ENCODE measurements at regions not wholly inside any gene's neighbourhood (a gene's known extent, or its start where the extent isn't known, plus 50 kb on each side); places are given as distances from the start of the nearest gene placed in this dataset.

DNA sequence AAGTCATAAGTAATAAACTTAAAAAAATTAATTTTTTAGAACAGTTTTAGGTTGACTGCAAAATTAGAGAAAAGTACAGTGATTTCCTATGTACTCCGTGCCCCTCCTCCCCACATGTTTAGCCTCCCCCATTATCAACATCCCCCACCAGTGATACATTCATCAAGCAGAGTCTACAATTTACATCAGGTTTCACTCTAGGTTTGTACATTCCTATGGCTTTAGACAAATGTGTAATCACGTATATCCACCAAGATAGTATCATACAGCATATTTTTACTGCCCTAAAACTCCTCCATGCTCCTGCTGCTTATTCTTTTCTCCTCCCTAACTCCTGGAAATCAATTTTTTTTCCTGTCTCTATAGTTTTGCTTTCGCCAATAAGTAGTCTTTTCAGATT lies 438.7 kb downstream of the LRFN5 start:
- no peak for DNase-seq

DNA sequence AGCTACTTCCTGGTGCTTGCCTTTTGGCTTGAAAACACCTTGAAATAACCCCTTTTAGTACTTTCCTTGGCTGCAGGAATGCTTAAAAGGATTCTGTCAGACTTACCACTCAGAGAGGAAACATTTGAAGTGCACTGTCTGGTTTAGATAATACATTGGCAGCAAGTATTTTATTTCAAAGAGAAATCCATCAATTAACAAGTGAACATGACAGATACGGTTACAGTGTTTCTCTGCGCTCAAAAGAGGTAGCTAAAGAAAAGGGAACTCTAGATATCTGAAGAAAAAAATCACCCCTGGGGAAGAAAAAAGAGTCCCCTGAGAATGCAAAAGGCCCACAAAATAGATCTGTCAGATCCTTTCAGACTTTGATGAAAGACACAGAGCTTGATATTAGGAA lies 421.9 kb downstream of the LRFN5 start:
- DNase-seq, result no peak

DNA sequence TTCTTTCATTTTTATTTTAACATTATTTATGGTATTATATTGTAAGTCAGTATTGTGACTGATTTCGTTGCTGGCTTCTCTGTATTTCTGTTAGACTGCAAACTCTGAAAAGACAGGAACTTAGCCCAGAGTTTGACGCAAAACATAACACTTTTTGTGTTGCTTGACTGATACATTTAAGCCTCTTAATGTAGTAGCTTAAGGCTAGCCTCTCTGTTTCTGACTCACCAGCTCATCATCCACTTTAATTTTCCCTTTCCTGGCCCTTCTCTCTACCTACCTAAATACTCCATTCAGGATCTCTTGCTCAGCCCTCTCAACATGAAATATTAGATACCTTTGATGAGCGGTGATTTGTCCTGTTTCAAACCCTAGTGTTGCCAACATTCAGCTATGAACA lies 420.6 kb downstream of the LRFN5 start:
- DNase-seq, result no peak

DNA sequence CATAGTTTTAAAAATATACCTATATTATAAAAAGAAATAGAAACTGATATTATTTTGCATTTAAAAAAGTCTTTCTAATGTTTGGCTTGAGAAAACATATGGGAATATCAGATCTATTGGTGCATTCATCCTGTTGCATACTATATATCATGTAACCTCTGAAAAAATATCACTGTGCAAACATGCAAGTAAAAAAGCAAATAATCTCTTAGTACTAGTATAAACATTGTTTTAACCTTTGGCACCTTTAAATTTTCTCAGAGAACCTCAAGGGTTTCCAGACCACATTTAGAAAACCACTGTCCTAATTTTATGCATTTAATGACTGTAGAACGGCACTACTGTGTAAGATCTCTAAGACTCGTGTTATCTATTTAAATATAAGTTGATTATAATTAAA lies 416.8 kb downstream of the LRFN5 start:
- no peak for DNase-seq

DNA sequence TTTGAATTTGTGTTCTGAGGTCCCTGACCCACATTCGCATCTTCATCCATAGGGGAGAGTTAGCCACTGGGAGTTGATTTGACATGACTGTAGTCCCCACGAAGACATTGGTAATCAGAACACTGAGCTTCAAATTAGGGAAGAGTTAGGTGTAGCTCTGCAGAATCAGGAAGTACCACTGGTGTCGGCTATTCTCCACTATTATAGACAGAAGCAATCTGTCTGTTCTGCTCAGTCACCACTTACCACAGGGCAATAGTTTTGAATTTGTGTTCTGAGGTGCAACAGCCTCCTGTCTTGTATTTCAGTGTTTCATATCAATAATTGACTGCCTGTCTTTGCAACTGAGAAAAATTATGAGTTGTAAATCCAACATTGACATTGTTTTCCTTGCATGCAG lies 407.6 kb downstream of the LRFN5 start:
- DNase-seq, result no peak

DNA sequence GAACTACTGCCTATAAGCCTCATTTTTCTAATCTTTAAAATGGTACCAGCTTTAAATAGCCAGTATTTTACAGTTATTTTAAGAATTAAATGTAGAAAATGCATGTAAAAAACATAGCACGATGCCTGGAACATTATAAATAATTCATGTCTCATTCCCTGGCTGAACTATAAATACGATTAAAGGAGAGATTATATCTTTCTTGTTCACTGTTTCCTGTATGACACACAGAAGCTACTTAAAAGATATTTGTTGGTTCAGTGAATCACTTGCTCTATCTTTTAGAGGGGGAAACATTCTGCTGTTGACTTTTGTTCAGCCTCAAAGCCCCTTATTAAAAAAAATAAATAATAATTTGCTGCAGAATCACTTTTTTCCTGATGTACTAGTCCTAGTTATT lies 406.9 kb downstream of the LRFN5 start:
- DNase-seq, result no peak

DNA sequence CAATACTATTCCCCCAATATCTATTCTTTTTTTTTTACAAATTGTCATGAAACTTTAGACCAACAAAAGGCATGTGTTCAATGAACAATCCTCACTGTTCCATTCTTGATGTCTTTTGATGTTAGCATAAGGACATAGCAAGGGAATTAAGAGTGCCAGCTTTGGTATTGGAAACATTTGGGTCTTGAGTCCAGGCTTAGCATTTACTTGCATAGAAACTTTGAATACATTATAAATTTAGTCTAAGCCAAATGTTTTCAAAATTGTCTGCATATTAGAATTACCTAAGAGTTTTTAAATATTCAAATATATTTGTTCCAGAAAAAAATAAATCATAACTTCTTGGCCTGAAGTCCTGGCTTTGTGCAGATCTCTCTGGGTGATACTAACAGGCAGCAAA lies 406.5 kb downstream of the LRFN5 start:
- DNase-seq, result no peak

DNA sequence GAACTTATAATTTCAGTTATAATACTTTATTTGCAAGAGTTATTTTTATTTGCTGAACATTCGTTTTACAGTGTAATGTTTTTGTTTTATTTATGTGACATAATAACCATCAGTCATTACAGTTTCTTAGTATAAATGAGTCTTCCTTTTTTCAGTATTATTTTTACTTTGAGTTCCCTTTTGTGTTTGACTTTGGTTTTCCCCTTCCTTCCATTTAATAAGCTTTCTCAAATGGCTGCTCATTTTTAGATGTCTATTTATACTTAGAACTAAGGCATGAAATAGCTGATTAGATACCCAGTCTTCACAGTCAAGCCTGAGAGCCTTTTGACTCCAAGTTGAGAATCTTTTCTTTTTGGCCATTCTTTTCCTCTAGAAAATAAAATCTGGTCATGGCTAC lies 404.5 kb downstream of the LRFN5 start:
- DNase-seq, result no peak

DNA sequence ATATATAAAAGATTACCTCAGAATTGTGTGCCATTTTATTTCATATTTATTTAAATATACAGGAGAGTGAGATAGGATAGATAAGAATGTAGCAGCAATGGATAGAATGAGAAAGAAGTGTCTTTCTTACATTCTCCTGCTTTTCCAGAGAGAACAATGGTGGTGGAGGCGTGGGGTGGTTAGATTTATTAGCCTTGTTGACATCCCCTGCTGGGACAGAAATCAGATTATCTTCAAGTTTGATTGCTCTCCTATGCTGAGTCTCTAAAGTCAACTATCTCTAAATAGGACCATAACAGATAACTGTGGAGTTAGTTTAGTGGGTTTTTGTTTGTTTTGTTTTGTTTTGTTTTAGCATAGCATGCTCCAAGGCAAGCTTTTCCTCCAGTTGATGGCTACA lies 397.6 kb downstream of the LRFN5 start:
- DNase-seq, result no peak

DNA sequence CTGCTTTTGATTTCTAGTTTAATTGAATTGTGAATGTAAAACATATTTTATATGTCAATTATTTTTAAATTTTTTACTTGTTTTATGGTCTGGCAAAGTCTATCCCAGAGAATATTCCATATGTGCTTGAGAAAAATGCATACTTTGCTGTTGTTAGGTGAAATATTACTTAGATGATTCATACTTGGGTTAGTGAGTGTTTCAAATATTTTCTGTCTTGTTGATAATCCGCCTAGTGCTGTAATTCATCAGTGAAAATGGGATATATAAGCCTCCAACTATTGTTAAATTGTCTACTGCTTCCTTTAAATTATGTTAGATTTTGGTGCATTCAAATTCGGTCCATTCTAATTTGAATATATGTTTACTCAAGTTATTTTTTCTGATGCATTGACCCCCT lies 395.5 kb downstream of the LRFN5 start:
- DNase-seq, result no peak

DNA sequence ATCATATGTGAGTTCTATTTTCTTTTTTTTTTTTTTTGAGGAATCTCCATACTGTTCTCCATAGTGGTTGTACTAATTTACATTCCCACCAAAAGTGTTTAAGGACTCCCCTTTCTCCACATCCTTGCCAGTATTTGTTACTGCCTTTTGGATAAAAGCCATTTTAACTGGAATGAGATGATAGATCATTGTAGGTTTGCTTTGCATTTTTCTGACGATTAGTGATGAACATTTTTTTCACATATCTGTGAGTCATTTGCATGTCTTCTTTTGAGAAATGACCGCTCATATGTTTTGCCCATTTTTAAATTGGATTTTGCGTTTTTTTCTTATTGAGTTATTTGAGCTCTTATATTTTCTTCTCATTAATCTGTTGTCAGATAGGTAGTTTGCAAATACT lies 394.8 kb downstream of the LRFN5 start:
- DNase-seq, result no peak

DNA sequence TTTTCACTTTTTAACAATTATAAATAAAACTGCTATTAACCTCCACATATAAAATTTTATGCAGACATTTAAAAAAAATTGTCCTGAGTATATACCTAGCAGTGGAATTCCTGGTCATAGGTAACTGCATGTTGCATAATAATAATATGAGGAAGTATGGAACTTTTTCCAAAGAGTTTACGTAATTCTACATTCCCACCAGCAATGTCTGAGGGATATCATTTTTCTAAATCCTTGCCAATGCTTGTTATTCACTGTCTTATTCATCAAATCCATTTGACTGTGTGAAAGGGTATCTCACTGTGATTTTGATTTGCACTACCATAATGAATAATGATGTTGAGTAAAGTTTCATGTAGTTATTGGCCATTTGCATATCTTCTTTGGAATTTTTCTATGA lies 393.8 kb downstream of the LRFN5 start:
- DNase-seq, result no peak

DNA sequence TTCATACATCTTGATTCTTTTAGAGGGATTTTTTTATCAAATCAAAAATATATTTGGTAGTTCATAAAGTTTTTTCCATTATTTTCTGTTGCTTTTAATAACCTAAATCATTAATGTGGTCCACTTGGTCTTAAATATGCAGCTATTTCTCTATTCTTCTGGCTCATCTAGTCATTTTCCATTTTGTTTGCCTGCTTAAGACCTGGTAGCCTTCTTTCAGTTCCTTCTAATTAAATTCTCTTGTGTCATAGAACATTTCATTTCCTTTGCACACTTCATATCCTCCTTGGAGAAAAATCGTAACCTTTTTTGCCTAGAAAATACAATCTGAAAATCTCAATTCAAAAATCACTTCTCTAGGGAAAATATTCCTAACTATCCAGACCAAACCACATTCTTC lies 387.0 kb downstream of the LRFN5 start:
- DNase-seq, result no peak

DNA sequence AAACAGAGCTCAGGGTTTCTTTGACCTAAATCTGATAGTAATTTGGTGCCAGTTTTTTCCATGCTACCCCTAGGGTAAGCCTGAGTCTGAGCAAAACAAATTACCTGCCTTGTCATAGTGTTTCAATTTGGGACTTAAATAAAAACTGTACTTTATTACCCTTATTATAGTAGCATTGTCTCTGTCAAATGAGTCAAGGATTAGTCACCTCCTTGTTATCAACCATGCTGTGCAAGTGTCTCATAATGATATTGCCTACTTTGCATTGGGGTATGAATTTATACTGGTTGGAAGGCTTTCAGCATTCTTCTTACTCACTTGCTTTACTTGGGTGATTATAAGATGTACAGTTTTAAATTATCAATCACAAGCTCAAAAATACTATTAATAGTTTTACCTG lies 380.0 kb downstream of the LRFN5 start:
- no peak for DNase-seq

DNA sequence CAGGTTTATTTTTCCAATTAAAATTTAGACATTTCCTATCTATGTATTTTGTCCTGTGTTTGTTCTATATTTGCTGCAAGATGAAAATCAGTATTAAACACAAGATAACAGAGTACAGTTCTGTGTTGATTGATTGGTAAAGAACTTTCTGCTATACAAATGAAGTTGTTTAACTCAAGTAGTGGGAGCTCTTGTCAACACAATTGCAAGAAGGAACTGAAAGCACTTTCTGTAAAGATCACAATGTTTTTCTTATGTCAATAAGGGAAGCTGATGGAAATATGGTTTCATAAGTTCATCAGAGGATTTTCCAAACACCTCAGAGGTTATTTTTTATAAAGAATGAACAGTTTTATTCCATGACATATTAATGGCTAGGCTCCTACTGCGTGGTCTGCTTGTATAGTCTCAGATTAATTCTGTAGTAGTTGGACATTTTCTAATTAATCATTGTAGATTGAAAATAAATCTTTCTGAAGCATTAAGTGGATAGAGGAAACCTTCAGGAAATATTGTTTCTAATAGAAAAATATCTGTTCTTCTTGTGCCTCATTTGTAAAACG lies 379.5 kb downstream of the LRFN5 start:
- DNase-seq, result no peak

DNA sequence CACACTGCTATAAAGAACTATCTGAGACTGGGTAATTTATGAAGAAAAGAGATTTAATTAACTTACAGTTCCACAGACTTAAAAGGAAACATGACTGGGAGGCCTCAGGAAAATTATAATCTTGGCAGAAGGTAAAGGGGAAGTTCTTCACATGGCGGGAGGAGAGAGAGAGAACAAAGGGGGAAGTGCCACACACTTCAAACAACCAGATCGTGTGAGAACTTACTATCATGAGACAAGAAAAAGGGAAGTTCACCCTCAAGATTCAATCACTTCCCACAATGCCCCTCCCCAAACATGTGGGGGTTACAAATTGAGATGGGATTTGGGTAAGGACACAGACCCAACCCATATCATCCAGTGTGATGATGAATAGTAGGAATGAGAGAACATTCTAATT lies 366.5 kb downstream of the LRFN5 start:
- peak; percentile 11 to 15 for DNase-seq

DNA sequence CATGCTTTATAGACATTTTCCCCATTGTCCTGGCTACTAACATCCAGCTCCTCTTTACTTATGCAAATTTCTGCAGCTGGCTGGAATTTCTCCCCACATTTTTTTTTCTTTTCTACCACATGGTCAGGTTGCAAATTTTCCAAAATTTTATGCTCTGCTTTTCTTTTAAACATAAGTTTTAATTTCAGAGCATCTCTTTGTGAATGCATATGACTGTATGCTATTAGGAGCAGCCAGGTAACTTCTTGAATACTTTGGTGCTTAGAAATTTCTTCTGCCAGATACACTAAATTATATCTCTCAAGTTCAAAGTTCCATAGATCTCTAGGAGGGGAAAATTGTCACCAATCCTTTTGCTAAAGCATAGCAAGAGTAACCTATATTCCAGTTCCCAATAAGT lies 365.9 kb downstream of the LRFN5 start:
- no peak for DNase-seq

DNA sequence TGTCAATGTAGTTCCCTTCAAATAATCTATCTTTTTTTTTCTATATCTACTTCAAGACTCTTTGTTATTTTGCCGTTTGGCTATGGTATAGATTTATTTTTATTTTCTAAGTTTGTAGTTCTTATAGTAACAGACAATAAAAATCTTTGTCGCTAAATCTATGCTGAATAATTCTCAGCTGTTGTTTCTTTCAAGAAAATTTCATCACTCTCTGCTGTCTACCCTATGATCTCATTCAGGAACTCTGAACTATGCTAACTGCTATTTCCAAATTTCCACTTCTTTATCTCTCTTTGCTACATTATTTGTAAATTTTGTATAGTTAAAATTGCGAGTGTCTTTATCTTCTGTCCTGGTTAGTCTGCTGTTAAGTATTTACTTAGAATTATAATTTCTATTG lies 353.6 kb downstream of the LRFN5 start:
- no peak for DNase-seq

DNA sequence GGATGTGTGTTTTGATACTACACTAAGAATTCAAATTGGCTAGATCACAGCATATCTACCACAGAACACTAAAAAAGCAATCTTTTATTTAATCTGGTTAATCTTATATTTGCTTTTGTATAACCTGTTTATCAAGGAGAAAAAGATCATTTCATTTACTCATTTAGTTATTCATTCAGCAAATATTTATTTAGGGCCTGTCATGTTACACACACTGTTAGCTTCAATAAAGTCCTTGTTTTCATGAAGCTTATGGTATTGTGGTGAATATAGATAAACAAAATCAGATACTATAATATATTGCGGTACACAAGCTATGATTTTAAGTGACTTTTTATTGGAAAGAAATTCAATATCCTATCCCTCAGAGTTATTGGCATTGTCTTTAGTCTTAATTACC lies 350.8 kb downstream of the LRFN5 start:
- no peak for DNase-seq
